ENCODE measurements at regions not wholly inside any gene's neighbourhood (a gene's known extent, or its start where the extent isn't known, plus 50 kb on each side); places are given as distances from the start of the nearest gene placed in this dataset.

DNA sequence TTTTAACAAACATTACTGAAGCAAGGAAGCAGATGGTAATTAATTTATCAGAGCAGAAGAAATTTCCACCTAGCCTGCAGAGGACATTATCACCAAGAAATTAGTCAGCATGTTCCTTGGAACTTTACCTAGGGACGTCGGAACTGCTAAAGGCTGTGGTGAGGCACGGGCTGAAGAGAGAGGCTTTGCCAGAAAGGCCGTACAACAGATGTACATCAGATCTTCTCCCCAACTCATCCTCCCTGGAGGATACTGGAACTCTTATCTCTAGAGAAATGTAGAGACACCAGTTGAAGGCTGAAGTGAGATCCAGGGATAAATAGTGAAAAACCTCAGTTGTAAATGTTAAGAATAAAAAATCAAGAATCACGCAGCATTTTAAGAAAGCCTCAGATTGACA is 257.1 kb downstream of the SAMD5 start:
- Histone ChIP-seq H3K9me3 (ENCODE audit: insufficient read depth, low read length, severe bottlenecking) (no peaks in the 10 kb centered on the region), H2AFZ (ENCODE audit: low read depth, low read length) (no peak overlapping the region), H3K79me2 (ENCODE audit: insufficient read depth, low read length) (no peaks in the 10 kb centered on the region), H3K27me3 (ENCODE audit: insufficient read depth, low read length, poor library complexity) (no peaks in the 10 kb centered on the region), H3K9ac (ENCODE audit: low read depth, low read length) (no peak overlapping the region), H3K4me1 (ENCODE audit: insufficient read depth, low read length) (no peaks in the 10 kb centered on the region), H3K4me2 (ENCODE audit: insufficient read depth, low read length) (no peak overlapping the region), H3K36me3 (ENCODE audit: insufficient read depth, low read length) (no peaks in the 10 kb centered on the region), H4K20me1 (ENCODE audit: insufficient read depth, low read length) (no peaks in the 10 kb centered on the region), H3K27ac (ENCODE audit: low read length) (no peak overlapping the region), H3K4me3 (ENCODE audit: low read depth in 1 of 2, low read length in 2 of 2) (no peak overlapping the region)
- no peak for DNase-seq
- no peak for ATAC-seq (ENCODE audit: insufficient read depth, low read depth)
- TF ChIP-seq EZH2 (IDR thresholded peaks at IDR 0.05; ENCODE audit: borderline replicate concordance, low read depth, low read length, severe bottlenecking) = no peak
- TF ChIP-seq, protein P1, sequence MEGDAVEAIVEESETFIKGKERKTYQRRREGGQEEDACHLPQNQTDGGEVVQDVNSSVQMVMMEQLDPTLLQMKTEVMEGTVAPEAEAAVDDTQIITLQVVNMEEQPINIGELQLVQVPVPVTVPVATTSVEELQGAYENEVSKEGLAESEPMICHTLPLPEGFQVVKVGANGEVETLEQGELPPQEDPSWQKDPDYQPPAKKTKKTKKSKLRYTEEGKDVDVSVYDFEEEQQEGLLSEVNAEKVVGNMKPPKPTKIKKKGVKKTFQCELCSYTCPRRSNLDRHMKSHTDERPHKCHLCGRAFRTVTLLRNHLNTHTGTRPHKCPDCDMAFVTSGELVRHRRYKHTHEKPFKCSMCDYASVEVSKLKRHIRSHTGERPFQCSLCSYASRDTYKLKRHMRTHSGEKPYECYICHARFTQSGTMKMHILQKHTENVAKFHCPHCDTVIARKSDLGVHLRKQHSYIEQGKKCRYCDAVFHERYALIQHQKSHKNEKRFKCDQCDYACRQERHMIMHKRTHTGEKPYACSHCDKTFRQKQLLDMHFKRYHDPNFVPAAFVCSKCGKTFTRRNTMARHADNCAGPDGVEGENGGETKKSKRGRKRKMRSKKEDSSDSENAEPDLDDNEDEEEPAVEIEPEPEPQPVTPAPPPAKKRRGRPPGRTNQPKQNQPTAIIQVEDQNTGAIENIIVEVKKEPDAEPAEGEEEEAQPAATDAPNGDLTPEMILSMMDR (IDR thresholded peaks at IDR 0.05; ENCODE audit: borderline replicate concordance, extremely low read depth, low read length, poor library complexity, severe bottlenecking) = no peak

DNA sequence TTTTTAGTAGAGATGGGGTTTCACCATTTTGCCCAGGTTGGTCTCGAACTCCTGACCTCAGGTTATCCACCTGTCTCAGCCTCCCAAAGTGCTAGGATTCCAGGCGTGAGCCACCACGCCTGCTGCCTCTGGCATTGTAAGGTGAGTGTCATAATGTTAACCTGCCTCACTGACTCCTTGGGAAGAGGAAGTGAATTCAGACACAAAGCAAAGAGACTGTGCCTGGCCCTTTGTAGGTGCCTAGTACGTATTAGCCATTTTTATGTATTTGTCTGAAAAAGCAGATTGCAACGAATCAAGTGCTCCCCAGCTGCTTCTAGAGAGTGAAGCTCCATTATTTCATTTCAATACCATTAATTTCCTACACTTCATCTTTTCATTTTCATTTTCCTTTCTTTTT is 260.5 kb downstream of the SAMD5 start:
- ATAC-seq (ENCODE audit: insufficient read depth, low read depth) (no peak), DNase-seq (no peak)
- no peaks in the 10 kb centered on the region for H3K27me3 ChIP-seq (ENCODE audit: insufficient read depth, low read length, poor library complexity)
- H2AFZ ChIP-seq (ENCODE audit: low read depth, low read length) = no peak overlapping the region
- no peaks in the 10 kb centered on the region for H4K20me1 ChIP-seq (ENCODE audit: insufficient read depth, low read length)
- H3K9me3 ChIP-seq (ENCODE audit: insufficient read depth, low read length, severe bottlenecking) = no peaks in the 10 kb centered on the region
- TF ChIP-seq, protein P1 (IDR thresholded peaks at IDR 0.05; ENCODE audit: borderline replicate concordance, extremely low read depth, low read length, poor library complexity, severe bottlenecking) = no peak
- no peak for TF ChIP-seq EZH2 (IDR thresholded peaks at IDR 0.05; ENCODE audit: borderline replicate concordance, low read depth, low read length, severe bottlenecking)
- H3K9ac ChIP-seq (ENCODE audit: low read depth, low read length) = no peak overlapping the region
- H3K4me2 ChIP-seq (ENCODE audit: insufficient read depth, low read length) = no peak overlapping the region
- no peaks in the 10 kb centered on the region for H3K4me1 ChIP-seq (ENCODE audit: insufficient read depth, low read length)
- no peaks in the 10 kb centered on the region for H3K36me3 ChIP-seq (ENCODE audit: insufficient read depth, low read length)
- no peak overlapping the region for H3K4me3 ChIP-seq (ENCODE audit: low read depth in 1 of 2, low read length in 2 of 2)
- H3K79me2 ChIP-seq (ENCODE audit: insufficient read depth, low read length) = no peaks in the 10 kb centered on the region
- no peak overlapping the region for H3K27ac ChIP-seq (ENCODE audit: low read length)

GRCh38 chr6:147769496-147770087 is 261.1 kb downstream of the SAMD5 start:
- no peak for ATAC-seq (ENCODE audit: insufficient read depth, low read depth)
- no peak overlapping the region for H3K4me3 ChIP-seq (ENCODE audit: low read depth in 1 of 2, low read length in 2 of 2)
- no peaks in the 10 kb centered on the region for H4K20me1 ChIP-seq (ENCODE audit: insufficient read depth, low read length)
- DNase-seq = no peak
- H3K9me3 ChIP-seq (ENCODE audit: insufficient read depth, low read length, severe bottlenecking) = no peaks in the 10 kb centered on the region
- no peak overlapping the region for H3K27ac ChIP-seq (ENCODE audit: low read length)
- no peak overlapping the region for H2AFZ ChIP-seq (ENCODE audit: low read depth, low read length)
- no peak overlapping the region for H3K4me2 ChIP-seq (ENCODE audit: insufficient read depth, low read length)
- H3K9ac ChIP-seq (ENCODE audit: low read depth, low read length) = no peak overlapping the region
- H3K79me2 ChIP-seq (ENCODE audit: insufficient read depth, low read length) = no peaks in the 10 kb centered on the region
- no peaks in the 10 kb centered on the region for H3K27me3 ChIP-seq (ENCODE audit: insufficient read depth, low read length, poor library complexity)
- no peak for TF ChIP-seq EZH2 (IDR thresholded peaks at IDR 0.05; ENCODE audit: borderline replicate concordance, low read depth, low read length, severe bottlenecking)
- TF ChIP-seq, protein P1 (IDR thresholded peaks at IDR 0.05; ENCODE audit: borderline replicate concordance, extremely low read depth, low read length, poor library complexity, severe bottlenecking) = no peak
- no peaks in the 10 kb centered on the region for H3K36me3 ChIP-seq (ENCODE audit: insufficient read depth, low read length)
- no peaks in the 10 kb centered on the region for H3K4me1 ChIP-seq (ENCODE audit: insufficient read depth, low read length)
